ENCODE measurements at regions not wholly inside any gene's neighbourhood (a gene's known extent, or its start where the extent isn't known, plus 50 kb on each side); places are given as distances from the start of the nearest gene placed in this dataset.

GRCh38 chr11:71064702-71065515 lies 187.5 kb downstream of the SHANK2 start:
- TF ChIP-seq CTCF (conservative IDR thresholded peaks at IDR 0.05; ENCODE audit: low read depth, low read length) = no peak
- no peak for TF ChIP-seq EZH2phosphoT487 (IDR thresholded peaks at IDR 0.05; ENCODE audit: borderline replicate concordance, low read length)
- no peak for TF ChIP-seq EZH2 (IDR thresholded peaks at IDR 0.05; ENCODE audit: low read length, unreplicated experiment)
